GM19452 (cell line): ENCODE measurements at regions not wholly inside any gene's neighbourhood (a gene's known extent, or its start where the extent isn't known, plus 50 kb on each side); places are given as distances from the start of the nearest gene placed in this dataset.
"Not testable (repeated sequence)": the region's sequence is repeated elsewhere in the genome, so short reads cannot be mapped to it uniquely, and the experiment has no call there.

Experiments used
- ATAC-seq: cut with Tn5 transposase; IDR thresholded peaks from one replicate; pipeline ENCODE4 v1.9.1; 2021; ENCODE audit not compliant: unreplicated experiment

DNA sequence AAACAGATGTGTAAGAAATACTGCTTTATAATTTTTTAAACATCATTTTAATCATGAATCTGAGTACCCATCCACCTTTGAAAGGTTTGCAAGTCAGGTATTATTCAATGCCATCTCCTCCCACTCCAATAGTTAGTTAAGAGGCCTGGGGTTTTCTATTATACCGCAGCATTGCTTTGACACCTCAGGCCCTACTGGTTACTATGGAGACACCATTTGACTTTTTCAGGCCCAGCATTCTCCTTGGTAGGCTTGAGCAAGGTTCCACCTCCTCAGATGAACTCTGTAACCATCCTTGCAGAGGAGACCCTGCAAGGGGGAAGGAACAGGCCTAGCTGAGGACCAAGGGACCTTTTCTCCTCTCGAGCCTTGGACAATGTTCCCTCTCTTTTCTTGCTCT is 326.9 kb upstream of the NPSR1 start:
- no peak for ATAC-seq

DNA sequence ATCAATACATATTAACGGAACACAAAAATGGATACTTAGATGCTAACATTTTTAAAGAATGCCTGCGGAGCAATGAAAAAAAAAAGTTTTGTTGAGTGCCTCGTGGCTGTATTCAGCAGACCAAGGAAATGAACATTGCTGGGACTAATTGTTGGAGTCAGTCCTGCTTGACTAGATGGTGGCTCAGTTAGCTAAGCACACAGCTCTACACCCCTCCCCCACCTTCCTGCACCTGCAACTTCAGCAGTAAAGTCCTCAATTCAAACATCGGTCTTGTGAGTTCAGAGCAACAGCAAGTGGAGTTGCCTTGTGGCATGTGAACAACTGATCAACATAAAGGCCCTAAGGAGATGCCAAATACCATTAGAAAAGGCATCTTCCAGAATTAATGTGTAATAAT is 326.0 kb upstream of the NPSR1 start:
- no peak for ATAC-seq

DNA sequence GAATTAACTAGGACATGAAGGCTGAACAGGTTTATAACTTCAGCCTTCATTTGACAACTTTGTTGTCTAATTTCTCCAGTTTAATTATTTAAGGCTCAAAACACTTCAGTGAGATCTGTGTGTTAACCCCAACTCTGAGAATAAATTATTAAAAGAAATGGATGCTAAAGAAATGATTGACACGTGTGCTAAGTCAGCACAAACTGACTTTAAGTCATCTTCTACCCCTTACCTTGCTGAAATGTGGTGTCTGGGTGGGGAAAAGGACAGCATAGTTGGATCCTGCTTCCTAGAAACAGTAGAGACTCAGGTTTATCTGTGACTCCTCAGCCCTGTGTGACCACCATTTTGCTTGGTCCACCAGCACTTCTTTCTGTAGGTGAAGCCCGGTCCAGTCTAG is 324.8 kb upstream of the NPSR1 start:
- no peak for ATAC-seq

DNA sequence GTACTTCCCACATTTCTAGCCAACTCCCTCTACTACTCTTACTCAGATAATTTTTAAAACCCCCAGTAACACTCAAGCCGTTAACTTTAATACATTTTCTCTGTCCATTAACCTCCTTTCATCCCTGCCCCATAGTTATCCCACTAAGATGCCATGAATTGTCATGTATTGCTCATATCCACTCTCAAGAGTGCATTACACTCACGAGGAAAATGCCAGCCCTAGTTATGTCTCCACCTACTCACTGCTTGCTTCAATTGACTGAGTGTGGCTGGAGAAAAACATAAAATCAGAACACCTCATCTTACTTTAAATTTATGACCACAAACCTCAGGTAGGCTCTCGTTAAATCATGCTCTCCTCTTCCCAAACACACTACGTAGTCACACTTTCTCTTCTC is 324.1 kb upstream of the NPSR1 start:
- no peak for ATAC-seq

DNA sequence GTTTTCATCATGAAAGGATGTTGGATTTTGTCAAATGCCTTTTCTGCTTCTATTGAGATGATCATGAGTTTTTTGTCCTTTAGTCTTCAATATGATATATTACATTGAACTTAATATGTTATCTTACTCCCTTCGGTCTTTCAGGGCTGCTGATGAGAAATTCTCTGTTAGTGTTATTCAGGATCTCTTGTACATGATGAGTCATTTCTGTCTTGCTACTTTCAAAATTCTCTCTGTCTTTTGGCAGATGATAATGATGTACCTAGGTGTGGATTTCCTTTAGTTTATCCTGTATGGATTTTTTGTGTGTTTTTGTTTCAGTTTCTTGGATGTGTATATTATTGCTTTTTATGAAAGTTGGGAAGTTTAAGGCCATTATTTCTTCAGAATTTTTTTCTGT is 320.9 kb upstream of the NPSR1 start:
- ATAC-seq, result no peak

DNA sequence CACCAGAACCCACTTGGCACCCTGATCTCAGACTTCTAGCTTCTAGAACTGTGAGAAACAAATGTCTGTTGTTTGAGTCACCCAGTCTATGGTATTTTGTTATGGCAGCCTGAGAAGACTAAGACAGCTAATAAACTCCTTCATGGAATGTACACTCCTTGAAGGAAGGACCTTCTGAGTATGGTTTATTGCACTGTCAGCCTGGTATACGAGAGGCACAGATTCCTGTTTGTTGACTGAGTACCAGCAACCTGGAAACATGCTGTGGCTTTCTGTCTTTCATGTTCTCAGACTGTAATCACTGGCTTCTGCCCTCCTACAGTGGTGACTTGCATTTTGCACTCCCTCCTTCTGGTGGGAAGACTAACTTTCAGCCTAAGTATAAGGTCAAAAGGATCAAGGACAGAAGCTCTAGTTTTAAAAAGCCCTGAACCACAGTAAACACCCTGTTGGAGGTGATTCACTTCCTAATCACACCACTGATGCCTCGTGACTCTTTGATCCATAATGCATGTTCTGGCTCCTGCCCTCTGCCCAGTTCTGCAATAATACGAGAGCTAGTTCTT is 319.0 kb upstream of the NPSR1 start:
- ATAC-seq, result no peak

DNA sequence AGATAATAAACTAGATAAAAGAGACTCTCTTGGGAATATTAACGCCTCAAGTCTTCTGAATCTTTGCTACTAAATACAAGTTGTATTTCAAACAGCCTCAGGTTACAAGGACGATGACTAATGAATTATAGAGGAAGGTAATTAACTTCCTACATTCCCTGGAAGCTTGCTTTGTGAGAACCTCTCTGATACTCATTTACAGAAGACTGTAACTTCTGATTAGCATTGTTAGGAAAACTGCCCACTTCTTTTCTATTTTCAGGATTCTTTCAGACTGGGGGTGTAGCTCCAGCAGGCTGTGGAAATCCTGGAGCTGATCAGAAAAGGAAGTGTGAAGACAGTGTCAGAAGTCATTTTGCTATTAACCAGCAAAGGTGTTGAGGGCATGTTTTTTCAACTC is 316.7 kb upstream of the NPSR1 start:
- no peak for ATAC-seq

DNA sequence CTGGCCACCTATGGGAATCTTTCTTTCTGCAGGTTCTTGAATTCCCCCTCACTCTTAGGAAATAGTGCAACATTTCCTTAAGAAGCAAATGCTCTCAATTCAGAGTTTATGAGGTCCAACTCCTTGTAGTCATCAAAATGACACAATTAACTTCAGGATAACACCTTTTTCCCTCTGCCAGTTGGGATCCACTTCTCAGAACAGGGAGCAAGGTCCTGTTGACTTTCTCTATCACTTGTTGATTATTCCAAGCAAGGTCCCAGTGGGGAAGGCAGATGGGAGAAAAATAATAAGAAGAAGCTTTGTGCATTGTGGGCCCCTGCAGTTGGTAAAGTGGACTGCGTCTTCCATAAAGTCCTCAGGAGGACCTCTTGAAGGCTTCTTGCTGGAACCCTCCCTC is 315.6 kb upstream of the NPSR1 start:
- ATAC-seq, result no peak

DNA sequence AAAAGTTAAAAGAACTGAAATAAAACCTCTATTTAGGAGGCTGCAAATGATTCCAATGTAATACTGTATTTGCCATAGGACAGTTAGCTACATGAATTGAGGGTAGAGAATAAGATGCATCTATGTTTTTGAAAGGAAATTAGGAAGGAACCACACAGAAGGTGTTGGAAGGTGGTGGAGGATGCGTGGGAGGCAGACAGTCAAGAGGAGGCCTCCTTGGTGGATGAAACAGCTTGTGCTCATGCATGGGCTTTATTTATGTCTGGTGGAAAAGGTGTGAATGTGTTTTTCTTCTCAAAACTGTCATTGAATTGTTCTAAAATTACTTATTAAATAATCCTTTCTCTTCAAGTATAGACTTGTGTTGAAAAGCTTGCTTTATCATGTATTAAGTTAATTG is 314.4 kb upstream of the NPSR1 start:
- no peak for ATAC-seq

DNA sequence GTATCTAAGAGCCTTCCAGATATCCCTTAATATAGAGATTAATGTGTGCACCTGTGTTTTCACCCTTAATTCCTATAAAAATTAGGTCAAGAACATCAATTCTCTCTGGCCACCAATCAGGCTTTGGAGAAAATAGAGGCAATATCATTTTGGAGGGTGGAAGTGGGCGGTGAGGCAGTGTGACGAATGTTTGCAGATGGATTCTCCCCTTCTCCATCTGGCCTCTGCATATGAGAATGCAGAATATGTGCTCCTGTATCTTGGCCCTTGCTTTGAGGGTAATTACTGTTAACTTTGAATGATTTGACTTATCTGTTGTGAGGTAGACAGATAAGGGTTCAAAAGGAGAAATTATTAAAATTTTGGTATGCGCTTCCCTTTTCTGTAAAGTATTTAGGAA is 304.0 kb upstream of the NPSR1 start:
- no peak for ATAC-seq

DNA sequence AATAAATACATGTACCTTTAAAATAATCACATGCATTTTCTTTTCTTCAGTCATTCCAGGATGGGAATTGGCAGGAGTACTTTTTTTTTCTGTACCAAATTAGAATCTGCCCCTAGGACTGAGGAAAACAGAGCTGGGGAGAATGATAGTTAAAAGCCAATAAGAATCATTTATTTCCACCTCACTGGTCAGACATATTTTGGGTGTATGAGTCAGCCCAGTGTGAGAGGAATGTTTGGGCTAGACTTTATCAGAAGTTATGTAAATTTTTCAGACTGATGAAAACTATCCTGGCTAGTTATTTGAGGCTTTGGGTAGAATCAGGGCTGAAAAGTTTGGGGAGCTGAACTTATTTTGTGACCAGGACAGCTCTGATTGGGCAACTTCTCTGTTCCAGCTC is 303.1 kb upstream of the NPSR1 start:
- no peak for ATAC-seq

DNA sequence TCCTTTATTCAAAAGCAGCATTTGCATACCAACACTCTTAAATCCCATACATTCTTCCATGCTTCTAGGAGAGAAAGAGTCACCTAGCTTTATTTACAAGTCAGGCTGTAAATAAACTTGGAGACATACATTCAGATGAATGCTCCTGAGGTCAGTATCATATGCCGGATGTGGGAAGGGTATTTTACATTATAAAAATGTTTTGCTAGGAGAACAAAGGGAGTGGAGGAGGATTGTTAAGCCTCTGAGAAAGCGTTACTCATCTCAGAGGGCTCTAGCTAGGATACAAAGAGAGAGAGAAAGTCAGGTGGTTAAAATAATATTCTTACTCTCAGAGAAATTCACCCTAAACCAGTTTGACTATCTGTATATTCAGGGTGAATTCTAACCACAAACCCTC is 300.9 kb upstream of the NPSR1 start:
- no peak for ATAC-seq

DNA sequence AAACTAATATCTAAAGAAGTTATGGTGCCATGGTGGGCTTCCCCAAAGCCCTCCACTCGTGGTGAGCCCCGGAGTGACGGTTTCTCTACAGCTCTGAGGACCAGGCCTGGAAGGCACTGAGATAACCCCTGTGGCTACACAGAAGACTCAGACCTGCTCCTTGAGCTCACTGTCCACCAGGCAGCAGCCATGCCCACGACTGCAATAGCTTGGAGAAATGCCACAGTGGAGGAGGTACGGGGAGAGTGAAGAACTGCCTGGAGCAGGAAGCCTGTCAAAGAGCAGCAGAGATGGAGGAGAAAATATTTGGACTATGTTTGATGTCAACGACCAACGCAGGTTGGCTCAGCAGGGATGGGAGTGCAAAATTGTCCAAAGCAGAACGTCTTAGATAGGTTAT is 300.1 kb upstream of the NPSR1 start:
- no peak for ATAC-seq

DNA sequence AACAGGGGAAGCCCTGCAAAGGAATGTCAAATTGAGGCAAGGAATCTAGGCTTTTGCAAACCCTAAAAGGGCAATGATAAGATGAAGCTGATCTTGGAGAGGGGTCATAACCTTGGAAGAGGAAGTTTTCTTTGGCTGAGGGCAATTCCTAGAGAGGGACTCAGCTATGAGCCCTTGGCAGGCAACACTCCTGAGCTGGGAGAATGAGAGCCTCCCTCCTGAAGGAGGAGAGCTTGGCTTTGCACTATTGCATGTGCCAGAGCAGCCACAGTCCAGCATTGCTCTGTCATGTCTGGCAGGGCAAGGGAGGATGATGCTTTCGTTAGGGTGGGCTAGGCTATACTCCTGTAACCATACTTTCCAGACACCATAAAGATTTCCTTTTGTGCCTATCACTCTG is 299.4 kb upstream of the NPSR1 start:
- not testable (repeated sequence) for ATAC-seq

DNA sequence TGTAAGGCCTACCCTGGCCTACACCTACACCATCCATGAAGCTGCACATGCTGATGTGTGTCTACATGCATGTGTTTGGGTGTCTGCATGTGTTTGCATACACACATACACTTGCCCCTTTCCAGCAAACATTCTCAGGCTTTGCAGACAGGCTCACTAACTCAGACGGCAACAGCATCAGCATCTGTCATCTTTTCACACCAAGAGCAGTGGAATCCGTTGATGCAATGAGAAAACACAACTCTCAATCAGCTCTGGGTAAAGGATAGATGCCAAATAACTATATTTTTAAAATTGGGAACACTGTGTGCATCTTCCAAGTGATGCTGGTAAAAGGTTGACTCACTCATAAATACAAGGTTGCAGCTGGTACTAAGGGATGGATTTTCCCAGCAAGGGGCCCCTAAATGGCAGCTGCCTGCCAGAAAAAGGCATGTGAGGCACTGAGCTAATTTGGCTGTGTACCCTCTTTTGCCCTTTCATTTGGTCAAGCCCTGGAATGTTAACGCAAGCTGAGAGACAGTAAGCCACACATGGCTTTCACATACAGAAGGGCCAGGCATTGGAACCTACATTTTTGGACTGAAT is 296.3 kb upstream of the NPSR1 start:
- ATAC-seq, result no peak

DNA sequence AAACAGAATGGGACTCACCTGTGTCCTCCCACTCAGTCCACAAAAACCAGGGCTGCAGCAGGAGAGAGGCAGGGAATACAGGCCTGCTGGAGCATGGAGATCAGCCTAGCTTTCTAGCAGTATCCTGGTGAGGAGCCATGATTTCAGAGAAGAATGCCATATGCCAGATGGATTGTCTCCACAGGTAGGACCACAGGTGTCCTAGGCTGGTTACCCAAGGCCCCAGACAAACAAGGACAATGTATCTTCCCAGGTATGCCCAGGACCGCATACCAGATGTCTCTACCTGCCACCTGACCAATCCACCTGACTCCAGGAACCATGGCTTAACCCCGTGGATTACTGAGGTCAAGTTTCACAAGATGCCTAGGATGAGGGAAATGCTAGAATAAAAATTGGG is 295.4 kb upstream of the NPSR1 start:
- no peak for ATAC-seq

DNA sequence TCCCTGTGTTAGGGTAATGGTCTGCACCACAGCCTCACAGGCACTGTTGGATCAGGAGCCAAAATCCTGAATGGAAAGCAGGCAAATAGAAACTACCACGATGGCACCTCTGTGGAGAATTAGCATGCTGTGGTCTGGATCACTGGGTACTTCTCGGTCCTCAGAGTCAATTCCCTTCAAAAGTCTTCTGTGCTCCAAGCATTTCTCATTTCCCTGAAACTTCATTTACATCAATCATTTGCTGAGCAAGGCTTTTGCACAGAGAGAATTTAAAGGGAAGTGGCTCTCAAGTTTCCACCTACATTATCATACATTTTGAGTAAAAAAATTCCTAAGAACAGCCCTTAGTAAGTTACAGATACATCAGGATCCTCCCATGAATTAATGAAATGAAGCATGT is 293.9 kb upstream of the NPSR1 start:
- ATAC-seq, result no peak

DNA sequence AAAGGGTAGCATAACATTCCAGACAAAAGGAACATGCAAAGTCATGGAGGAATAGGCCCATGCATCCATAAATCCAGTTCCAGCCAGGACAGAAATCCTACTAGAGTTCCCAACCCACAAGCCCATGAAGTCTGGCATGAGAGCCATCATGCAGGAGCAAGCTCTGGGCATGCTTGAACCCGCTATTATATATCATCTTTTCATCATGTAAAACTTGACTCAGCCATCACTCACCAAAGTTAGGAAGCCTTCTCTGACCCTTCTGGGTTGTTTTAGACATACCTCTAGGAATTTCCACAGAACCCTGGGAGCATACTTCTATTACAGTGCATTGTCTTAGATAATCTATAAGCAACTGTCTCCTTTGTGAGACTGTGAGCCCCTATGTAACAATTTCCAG is 293.0 kb upstream of the NPSR1 start:
- no peak for ATAC-seq

DNA sequence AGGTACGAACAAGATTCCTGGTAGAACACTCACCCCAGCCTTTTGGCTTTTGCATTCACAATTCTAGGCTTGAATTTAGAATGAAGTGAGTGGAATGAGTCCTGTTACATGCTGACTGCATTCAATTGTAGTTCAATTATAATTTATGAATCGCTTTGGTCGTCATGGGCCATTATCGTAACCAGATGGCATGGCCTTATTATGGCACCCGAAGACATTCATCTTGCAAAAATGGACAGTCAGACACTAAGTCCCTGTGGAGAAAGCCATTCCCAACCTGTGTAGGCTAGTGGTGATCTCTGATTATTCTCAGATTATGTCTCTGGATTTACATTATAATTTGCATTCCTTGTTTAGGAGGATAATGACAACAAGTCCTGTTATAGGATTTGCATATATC is 292.4 kb upstream of the NPSR1 start:
- ATAC-seq, result no peak

DNA sequence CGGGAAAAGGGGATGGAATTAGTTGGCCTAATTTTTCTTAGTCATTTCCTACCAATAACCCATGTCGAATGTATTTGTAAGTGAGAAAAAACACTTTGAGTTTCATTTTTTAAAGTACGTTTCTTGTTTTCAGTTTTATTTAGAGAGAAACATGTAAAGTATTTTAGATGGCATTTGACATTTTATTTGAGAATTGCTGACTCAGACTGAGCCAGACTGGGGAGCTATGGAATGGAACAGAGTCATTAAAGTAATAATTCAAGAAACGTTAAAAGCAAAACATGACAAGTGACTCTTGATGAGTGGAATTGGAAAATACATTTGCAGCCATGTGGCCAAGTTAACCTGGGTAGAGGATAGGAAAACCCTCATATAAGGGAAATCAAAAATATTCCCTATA is 286.1 kb upstream of the NPSR1 start:
- ATAC-seq, result no peak

DNA sequence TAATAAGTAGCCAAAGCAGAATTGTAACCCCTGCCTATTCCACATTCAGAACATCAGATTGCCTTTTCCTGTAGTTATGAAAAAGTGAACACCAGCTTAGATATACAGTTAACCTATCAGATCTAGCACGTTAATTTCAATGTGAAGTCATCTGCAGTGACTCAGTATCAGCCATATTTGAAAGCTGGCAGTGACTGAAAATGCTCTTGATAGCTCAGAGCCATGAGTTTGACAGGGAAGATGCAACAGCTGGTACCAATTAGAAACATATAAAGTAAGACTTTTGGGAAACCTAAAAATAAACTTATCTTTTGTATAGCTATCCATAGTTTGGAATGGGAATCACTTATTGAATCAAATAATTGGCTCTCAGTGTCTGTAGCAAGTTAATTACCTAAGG is 284.1 kb upstream of the NPSR1 start:
- ATAC-seq, result no peak

DNA sequence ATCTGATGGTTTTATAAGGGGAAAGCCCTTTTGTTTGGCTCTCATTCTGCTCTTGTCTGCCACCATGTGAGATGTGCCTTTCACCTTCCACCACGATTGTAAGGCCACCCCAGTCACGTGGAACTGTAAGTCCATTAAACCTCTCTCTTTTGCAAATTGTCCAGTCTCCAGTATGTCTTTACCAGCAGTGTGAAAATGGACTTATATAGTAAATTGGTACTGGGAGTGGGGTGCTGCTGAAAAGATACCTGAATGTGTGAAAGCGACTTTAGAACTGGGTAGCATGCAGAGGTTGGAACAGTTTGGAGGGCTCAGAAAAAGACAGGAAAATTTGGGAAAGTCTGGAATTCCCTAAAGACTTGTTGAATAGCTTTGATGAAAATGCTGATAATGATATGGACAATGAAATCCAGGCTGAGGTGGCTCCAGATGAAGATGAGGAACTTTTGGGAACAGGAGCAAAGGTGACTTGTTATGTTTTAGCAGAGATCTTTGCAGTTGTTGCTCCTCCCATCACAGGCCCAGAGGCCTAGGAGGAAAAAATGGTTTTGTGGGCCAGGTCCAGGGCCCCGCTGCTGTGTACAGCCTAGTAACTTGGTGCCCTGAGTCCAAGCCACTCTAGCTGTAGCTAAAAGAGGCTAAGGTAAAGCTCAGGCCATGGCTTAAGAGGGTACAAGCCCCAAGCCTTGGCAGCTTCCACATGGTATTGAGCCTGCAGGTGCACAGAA is 275.7 kb upstream of the NPSR1 start:
- no peak for ATAC-seq

DNA sequence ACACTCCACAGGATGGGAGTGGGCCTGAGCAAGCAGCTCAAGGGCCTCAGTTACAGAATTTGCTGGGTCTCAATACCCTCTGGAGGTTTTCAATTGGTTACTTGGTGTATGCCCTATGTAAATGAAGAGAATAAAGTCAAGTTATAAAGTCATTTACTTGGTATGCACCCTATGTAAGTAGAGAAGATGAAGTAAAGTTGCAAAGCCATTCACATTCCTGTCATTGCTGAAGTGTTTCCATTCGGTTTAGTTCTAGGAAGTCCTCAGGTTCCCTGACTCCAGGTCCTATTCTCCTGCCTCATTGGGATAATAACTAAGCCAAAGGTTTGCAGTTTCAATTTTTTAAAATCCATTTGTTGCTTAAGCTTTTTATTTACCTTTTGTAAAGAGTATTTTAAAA is 272.6 kb upstream of the NPSR1 start:
- no peak for ATAC-seq
